Loucy (cell line): ENCODE measurements at regions not wholly inside any gene's neighbourhood (a gene's known extent, or its start where the extent isn't known, plus 50 kb on each side); places are given as distances from the start of the nearest gene placed in this dataset.

Experiments used
- H2AFZ ChIP-seq: fragments of 200-600 bp; sonication (generic); 2 replicates; pipeline ENCODE4 v1.6.0; 2016; ENCODE audit warnings: antibody characterized with exemption, mild to moderate bottlenecking, low read length, moderate library complexity
- H3F3A ChIP-seq: fragments of 200-600 bp; 2 replicates; pipeline ENCODE4 v1.6.0; 2016; ENCODE audit warnings: antibody characterized with exemption, low read depth, mild to moderate bottlenecking
- H3K27me3 ChIP-seq: fragments of 200-600 bp; sonication (generic); 2 replicates; pipeline ENCODE4 v1.6.1; 2014; ENCODE audit warnings: low read length, mild to moderate bottlenecking; ENCODE audit not compliant: insufficient read depth, poor library complexity, severe bottlenecking
- H3K36me3 ChIP-seq: fragments of 200-600 bp; sonication (generic); 2 replicates; pipeline ENCODE4 v1.6.1; 2016; ENCODE audit warnings: low read length; ENCODE audit not compliant: insufficient read depth
- H3K4me1 ChIP-seq: fragments of 200-600 bp; sonication (generic); 2 replicates; pipeline ENCODE4 v1.5.1; 2014; ENCODE audit warnings: low read length, mild to moderate bottlenecking; ENCODE audit not compliant: insufficient read depth, poor library complexity, severe bottlenecking
- H3K4me2 ChIP-seq: fragments of 200-600 bp; sonication (generic); 2 replicates; pipeline ENCODE4 v1.6.0; 2014; ENCODE audit warnings: antibody characterized with exemption, low read length, low read depth, mild to moderate bottlenecking; ENCODE audit not compliant: poor library complexity, severe bottlenecking
- H3K4me3 ChIP-seq: fragments of 200-600 bp; sonication (generic); 2 replicates; pipeline ENCODE4 v1.5.1; 2014; ENCODE audit warnings: low read length, mild to moderate bottlenecking, mixed read lengths; ENCODE audit not compliant: poor library complexity, severe bottlenecking
- H3K79me2 ChIP-seq: fragments of 200-600 bp; sonication (generic); 2 replicates; pipeline ENCODE4 v1.6.1; 2014; ENCODE audit warnings: low read length; ENCODE audit not compliant: insufficient read depth
- H3K9ac ChIP-seq: fragments of 200-600 bp; sonication (generic); 2 replicates; pipeline ENCODE4 v1.6.0; 2014; ENCODE audit warnings: mild to moderate bottlenecking, low read depth, low read length, moderate library complexity; ENCODE audit not compliant: poor library complexity, severe bottlenecking
- H3K9me2 ChIP-seq: fragments of 200-600 bp; sonication (generic); replicated peaks from 2 replicates; pipeline ENCODE4 v1.6.1; 2016; ENCODE audit warnings: low read depth, low read length, mixed read lengths
- H3K9me3 ChIP-seq: fragments of 200-600 bp; sonication (generic); 2 replicates; pipeline ENCODE4 v1.6.1; 2014; ENCODE audit warnings: mild to moderate bottlenecking, antibody characterized with exemption, low read length, low read depth; ENCODE audit not compliant: insufficient read depth
- H4K20me1 ChIP-seq: fragments of 200-600 bp; sonication (generic); 2 replicates; pipeline ENCODE4 v1.6.0; 2014; ENCODE audit warnings: antibody characterized with exemption, low read length, mild to moderate bottlenecking; ENCODE audit not compliant: insufficient read depth, poor library complexity, severe bottlenecking
- CTCF ChIP-seq: fragments of 200-600 bp; sonication (generic); conservative IDR thresholded peaks from 2 replicates; pipeline ENCODE4 v1.5.1; 2014; ENCODE audit warnings: mild to moderate bottlenecking, antibody characterized with exemption, low read length
- EZH2phosphoT487 ChIP-seq: fragments of 200-600 bp; IDR thresholded peaks from 2 replicates; pipeline ENCODE4 v1.6.1; 2018; ENCODE audit warnings: antibody characterized with exemption, mild to moderate bottlenecking, moderate library complexity, borderline replicate concordance

DNA sequence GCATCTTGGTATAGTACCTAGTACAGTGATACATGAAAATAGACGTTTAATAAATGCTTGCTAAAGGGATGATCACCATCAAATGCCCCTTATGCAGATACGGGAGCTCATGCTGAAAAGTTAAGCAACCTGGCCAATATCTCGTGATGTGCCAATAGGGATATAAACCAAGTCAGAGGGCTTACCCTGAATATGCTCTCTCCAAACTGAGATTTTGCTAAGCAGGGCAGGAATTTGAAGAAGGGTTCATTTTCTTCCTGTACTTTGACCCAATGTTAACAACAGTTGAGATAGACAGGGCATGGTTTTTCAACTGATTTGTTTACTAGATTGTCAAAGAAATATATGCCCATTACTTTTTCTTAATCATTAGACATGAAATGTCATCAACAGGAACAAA, 219.3 kb upstream of the PREP start:
- Histone ChIP-seq H3K4me1 (no peaks in the 10 kb centered on the region), H3K4me2 (no peak overlapping the region), H3K9ac (no peak overlapping the region), H3K4me3 (no peak overlapping the region), H3K9me2 (no peaks in the 10 kb centered on the region), H4K20me1 (no peaks in the 10 kb centered on the region), H3F3A (no peaks in the 10 kb centered on the region), H3K79me2 (no peaks in the 10 kb centered on the region), H3K36me3 (no peaks in the 10 kb centered on the region), H2AFZ (no peak overlapping the region), H3K27me3 (no peaks in the 10 kb centered on the region), H3K9me3 (no peaks in the 10 kb centered on the region)
- TF ChIP-seq EZH2phosphoT487 (no peak), CTCF (no peak)

GRCh38 chr6:105621564-105622175, 218.8 kb upstream of the PREP start:
- Histone ChIP-seq H3K9me2 (no peaks in the 10 kb centered on the region), H3K79me2 (no peaks in the 10 kb centered on the region), H3K4me2 (no peak overlapping the region), H3K27me3 (no peaks in the 10 kb centered on the region), H4K20me1 (no peaks in the 10 kb centered on the region), H2AFZ (no peak overlapping the region), H3K9me3 (no peaks in the 10 kb centered on the region), H3K4me1 (no peaks in the 10 kb centered on the region), H3K36me3 (no peaks in the 10 kb centered on the region), H3F3A (no peaks in the 10 kb centered on the region), H3K4me3 (no peak overlapping the region), H3K9ac (no peak overlapping the region)
- TF ChIP-seq EZH2phosphoT487, result no peak
- no peak for TF ChIP-seq CTCF

- no peak overlapping the region for H3K4me3 ChIP-seq
- no peak overlapping the region for H3K9ac ChIP-seq
- no peaks in the 10 kb centered on the region for H3K27me3 ChIP-seq
- no peaks in the 10 kb centered on the region for H3K79me2 ChIP-seq
- H3K9me2 ChIP-seq, result no peaks in the 10 kb centered on the region
- TF ChIP-seq EZH2phosphoT487 (no peak), CTCF (no peak)
- H3K4me2 ChIP-seq, result no peak overlapping the region
- H3F3A ChIP-seq, result no peaks in the 10 kb centered on the region
- H3K36me3 ChIP-seq, result no peaks in the 10 kb centered on the region
- no peaks in the 10 kb centered on the region for H4K20me1 ChIP-seq
- no peak overlapping the region for H2AFZ ChIP-seq
- no peaks in the 10 kb centered on the region for H3K4me1 ChIP-seq
- H3K9me3 ChIP-seq, result no peaks in the 10 kb centered on the region
Observed at GRCh38 chr6:105620878-105621277, 218.0 kb upstream of the PREP start.
